Fibroblast of skin of abdomen (primary cell): ENCODE measurements at regions not wholly inside any gene's neighbourhood (a gene's known extent, or its start where the extent isn't known, plus 50 kb on each side); places are given as distances from the start of the nearest gene placed in this dataset.
A peak's percentile ranks its signal among the peaks of the same experiment; 100 is the strongest.

ENCODE experiments used
- DNase-seq: peaks from one replicate; pipeline ENCODE4 v3.0.0-alpha.2; 2013

DNA sequence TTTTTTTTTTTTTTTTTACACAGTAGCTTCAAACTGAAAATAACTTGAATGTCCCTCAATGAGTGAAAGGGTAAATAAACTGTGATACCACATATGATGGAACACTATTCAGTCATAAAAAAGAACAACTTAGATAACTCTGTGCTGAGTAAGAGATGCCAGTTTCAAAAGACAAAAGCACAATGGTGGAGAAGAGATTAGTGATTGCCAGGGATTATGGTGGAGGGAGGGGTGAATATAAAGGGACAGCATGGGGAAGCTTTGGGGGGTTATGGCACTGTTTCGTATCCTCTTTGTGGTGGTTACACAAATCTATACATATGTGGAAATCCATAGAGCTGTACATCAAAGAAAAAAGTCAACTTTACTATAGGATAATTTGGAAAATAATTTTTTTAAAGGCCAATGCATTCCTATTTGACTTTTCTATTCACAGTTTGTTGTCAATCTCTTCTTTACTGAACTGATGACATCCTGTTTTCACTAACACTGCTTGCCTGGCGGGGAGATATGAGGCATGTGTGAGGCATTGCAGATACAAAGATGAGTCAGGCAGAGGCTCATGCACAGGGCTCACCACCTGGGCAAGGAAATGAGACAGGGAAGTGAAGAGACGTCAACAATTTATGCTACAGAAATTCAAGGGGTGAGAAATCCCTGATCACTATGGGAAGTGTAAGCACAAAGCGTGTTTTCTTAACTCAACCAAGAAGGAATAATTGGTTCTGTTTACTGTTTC is 302.7 kb downstream of the DUSP10 start:
- peak; percentile 92 for DNase-seq

DNA sequence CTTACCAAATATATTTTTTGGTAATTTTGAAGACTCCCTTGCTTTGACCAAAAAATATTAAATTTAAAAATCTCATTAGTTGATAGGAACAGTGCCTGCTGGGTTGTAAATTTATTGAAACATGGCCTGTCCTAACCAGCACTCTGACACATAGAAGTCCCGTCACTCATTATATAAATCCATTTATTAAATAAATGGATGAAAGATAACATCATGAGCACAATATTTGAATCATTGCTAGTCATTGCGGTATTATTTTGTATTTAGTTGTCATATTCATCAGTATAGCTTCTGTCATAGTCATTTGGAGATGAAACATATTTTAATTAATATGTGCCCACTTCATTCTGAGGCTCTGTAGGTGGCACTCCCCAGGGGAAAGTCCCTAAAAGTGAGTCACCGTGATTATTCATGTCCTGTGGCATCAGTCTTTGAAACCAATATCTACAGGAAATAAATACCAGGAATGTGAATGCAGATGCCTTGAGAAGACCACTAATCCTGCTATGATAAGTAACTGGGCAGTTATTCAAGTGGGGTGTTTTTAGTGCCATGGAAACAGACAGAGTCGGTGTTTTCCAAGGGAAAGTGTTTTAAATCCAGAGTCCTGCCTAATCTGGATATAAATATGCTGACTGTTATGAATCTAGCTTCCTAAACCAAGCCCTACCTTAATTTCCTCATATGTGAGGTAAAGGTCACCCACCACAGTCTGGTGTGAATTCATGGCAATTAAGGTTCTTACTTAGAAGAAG is 302.0 kb downstream of the DUSP10 start:
- peak; percentile 97 for DNase-seq

DNA sequence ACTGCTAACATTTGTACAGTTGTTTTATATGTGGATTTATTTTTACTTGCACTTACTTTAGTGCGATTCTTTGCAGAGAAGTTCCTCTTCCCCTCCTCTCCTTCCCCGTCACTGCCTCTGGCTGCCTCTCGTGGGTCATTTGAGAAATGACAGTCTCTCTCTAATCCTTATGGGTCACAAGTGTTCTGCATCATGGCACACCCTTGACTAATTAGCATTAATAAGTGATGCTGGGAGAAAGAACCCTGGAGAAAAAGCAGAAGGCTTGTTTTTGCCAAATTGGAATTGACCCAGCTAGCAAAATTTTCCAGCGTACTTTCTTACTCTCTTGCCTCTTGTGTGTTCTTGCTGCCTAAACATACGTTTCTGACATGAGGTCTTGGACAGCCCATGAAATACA is 301.2 kb downstream of the DUSP10 start:
- no peak for DNase-seq

DNA sequence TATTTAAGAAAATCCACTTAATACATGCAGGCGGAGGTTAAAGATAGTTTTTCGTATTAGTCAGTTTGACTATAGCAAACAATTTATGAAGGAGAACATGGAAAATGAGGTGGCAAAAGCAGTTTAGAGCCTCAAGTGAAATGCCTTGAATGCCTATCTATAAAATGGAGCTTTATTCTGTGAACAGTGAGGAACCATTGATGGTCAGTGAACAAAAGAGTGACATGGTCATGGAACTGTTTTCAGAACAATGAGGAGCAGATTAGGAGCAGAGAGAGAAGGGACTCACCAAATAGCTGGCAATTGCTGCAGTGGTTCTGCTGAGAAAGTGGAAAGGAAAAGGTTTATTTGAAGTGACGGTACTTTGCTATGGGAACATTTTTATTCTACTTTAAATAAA is 299.8 kb downstream of the DUSP10 start:
- no peak for DNase-seq

DNA sequence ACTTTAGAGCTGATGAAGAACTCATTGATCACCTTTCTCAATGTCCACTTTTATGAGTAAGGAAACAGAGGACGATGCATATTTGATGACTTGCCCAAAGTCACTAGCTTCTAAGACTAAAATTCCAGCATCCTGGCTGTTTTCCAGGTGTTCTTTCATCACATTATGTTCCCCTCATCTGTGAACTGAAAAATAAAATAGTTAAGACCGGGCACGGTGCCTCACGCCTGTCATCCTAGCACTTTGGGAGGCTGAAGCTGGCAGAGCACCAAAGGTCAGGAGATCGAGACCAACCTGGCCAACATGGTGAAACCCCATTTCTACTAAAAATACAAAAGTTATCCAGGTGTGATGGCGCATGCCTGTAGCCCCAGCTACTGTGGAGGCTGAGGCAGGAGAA is 297.5 kb downstream of the DUSP10 start:
- DNase-seq = no peak

DNA sequence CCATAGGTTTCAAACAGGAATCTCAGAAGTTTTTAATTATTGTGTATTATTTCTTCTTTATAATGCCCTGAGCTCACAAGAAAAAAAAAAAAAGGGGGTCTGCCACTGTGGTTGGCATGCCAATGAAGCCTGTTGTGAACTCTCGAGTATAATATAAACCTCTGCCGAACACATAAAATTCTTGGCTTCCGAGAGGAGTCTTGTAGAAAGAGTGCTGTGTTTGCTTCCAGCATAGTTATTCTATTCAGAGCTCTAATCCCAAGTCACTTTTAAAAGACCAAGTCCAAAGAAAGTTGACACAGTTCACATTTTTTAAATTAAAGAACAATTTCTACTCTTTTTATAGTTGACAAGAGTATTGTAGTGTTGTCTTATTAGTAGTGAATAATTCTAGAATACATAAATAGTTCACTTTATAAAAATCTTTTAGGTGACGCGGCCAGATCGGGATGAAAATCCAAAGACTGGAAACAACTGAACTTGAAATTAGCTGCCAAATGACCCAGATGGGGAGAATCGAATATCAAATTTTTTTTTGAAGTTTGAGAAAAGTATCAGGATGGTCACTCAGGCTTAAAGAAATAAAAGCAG is 293.2 kb downstream of the DUSP10 start:
- no peak for DNase-seq

DNA sequence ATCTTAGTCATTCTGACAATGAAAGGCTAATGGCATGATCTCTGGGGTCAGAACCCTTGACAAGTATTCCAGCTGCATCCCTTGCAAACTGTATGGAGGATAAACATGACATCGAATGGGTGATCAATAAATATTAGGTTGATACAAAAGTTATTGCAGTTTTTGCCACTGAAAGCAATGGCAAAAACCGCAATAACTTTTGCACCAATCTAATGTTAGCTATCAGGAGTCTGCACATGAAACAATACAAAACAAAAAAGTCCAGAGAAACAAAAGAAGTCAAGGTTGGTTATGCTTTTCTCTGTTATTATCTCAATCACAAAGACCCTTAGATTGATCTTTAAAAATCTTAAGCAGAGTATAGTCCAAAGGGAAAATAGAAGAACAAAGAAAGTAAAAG is 292.7 kb downstream of the DUSP10 start:
- DNase-seq = no peak

DNA sequence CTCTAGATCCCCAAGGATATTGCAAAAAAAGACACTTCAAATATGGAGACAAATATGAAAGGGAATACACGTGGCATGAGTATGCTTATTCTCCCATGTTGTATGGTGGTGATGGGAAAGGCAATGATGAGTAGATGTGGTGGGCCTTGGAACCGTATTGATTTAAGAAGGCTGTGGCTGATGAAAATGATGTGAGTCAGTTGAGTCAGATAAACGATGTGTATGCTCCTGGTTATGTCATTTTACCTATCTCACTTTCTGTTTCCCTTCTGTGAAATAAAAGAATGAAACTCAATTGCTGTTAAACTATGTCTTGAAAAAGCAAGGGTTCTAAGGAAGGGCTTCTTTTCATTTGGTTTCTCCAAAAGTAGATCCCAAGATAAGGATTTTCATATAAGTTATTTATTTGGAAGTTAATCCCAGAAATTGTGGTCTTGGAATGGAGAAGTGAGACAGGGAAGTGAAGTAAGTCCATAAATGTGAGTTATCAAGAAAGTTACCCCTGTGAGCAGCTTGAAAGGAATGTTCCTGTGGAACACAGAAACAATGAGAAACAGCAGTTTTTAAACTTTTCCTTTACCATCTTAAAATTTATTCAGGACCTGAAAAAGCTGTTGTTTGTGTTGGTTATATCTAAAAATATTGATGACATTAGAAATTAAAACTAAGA is 292.0 kb downstream of the DUSP10 start:
- peak; percentile 46 for DNase-seq

DNA sequence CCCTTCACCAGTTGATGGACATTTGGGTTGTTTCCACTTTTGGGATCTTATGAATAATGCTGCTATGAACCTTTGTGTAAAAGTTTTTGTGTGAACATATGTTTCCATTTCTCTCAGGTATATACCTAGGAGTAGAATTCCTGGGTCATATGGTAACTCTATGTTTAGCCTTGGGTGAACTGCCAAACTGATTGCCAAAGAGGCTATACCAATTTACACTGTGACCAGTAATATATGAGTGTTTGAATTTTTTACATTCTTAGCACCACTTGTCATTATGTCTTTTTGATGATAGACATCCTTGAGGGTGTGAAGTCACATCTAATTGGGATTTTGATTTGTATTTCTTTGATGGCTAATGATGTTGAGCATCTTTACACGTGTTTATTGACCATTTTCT is 290.1 kb downstream of the DUSP10 start:
- DNase-seq = no peak

DNA sequence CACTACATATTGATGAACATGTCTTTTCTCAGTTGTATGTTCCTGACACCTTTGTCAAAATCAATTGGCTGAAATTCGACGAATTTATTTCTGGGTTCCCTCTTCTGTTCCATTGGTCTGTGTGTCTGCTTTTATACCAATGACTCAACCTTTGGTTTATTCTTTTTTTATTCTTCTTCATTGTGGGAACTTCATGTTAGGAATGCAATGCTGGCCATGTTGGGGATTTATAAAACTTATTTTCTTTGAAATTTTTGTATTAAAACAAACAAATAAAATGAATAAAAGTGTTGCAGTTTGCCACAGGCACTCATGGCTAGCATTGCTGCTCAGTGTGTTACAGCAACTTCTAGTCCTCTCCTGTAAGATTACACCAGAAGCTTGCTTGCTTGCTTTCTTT is 287.8 kb downstream of the DUSP10 start:
- no peak for DNase-seq

DNA sequence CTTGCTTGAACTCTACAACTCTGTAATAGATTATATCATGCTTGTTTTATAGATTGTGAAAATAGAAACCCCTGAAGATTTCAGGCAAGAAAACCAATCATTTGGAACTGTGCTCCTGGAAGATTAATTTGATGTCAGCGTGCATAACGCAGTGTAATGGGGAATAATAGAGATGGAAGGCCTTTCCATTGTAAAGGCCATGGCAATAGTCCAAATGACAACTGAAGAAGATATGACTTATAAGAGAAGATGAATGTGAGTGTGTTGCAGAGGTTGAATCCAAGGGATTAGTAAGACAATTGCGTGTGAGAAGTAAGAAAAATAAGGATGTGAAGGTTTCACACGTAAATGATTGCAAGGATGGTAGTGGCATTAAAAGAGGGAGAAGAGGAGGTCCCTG is 285.0 kb downstream of the DUSP10 start:
- no peak for DNase-seq

DNA sequence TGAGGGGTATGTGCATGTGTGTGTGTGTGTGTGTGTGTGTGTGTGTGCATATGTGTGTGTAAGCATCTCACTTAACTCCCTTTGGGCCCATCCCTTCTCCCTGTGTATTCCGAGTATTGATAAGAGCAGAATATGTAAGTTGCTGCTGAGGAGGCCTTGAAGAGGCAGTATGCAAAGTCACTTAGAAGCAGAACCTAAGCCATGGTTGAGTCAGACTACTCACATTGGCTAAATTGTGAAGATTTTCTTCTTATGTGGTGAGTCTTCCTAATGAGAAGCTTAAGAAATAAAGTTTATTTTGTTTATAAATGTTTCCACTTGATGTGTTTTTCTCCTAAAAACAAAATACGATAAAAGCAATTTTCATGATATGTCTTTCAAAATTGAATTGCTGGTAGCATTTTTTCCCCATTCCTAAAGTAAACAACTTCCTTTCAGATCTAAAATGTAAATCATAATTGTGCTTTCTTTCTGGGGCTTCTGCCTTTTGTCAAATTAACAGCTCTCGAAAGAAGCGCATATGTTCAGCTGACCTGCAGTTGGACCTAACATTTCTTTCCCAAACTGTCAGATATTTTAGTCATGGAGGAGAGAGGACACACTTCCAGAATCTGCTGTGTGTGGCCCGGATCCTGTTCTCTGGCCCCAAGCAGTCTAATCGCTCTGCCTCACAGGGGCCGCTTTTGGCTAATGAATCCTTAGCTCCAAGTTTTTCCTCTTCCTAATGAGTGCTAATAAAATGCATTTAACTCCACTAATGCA is 284.0 kb downstream of the DUSP10 start:
- DNase-seq = peak; percentile 32

DNA sequence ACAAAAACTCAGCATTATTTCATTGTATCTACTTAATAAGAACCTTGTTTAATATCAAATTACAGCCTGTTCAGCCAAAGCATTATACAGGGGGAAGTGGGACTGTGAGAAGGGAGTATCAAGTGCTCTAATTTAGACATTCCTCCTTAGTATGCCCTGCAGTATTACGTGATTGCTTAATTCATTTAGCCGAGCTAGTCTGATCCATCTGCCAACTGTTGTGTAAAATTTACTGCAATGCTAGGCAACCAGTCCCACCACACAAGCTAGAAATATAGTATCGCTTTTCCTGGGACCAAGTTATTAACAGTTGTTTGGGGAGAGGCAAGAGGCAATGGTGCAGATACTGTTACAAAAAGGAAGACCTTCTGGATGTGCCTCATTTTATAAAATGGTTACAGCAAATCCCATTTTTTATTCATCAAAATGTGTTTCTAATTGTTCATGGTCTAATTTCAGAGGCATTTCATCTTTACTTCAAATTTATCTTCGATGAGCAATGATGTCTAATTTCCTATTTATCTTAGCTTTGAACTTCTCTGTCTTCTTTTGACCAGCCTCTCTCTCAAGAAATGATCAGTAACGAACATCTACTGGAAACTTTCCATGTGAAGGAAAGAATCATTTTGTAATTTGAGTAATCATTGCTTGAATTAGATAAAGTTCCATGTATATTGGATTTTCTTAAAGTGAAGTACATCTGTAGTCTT is 283.3 kb downstream of the DUSP10 start:
- peak; percentile 82 for DNase-seq

DNA sequence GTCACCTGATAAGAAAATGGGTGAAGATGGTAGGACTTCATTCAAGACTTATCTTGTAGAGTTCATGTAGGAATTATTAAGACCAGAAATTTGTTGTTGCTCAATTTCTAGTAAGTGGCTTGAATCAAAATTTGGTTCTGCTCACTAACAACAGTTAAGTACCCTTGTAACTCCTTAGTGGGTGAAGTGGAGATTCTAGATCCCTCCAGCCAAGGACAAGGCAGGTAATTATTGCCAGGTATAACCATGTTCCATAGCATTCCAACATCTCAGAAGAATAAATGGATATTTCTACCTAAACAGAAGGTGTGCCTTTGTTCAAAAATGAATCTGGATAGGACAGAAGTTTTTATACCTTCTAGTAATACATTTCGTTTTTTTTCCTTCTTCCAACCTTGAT is 282.3 kb downstream of the DUSP10 start:
- no peak for DNase-seq

DNA sequence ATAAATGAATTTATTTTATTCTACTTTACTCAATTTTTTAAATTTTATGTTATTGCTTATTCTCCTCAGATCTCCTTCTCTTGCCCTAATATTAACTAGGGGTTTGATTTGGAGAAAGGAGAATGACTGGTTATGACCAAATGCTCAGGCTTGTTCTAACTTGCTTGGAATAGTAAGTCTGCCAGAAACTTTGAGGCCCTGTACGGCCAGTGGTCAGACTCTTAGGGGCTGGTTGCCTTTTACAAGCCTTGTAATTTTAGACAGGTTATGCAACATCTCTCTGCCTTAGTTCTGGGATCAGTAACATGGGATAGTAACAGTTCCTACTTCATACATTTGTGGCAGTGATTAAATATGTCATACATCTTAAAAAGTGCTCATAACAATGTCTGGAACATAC is 279.5 kb downstream of the DUSP10 start:
- DNase-seq = no peak

DNA sequence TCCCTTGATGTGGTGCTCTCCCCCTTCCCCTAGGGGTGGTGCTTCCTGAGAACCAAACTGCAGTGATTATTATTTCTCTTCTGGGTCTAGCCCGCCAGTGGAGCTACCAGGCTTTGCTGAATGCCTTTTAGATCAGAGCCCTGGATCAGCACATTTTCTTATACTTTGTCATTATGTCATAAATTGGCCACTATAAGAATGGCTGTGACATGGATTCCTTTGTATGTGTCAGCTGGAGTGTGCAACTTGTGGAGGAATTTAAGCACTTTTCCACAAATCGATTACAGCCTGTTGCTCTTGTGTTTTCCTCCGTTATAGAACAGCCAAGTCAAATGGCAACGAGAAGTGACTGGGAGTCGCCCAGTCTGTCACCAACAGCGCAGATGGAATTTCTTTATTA is 273.3 kb downstream of the DUSP10 start:
- DNase-seq = no peak

DNA sequence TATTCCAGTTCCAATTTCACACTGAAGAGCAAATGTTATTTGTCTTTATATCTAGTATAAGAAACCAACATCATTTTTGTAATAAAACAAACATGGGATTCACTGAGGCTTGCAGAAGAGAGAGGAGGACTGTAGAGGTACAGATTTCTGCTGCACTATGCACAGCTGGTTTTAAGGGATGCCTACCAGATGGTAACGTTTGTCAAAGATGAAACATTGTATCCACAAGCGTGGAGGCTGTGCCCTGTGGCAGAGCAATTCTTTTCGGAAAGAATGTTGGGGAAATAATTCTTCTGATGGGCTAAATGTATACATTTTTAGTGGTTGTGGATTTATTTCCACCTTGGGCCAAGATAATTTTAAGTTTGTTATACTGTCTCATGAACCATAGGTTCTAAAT is 272.4 kb downstream of the DUSP10 start:
- DNase-seq = no peak

DNA sequence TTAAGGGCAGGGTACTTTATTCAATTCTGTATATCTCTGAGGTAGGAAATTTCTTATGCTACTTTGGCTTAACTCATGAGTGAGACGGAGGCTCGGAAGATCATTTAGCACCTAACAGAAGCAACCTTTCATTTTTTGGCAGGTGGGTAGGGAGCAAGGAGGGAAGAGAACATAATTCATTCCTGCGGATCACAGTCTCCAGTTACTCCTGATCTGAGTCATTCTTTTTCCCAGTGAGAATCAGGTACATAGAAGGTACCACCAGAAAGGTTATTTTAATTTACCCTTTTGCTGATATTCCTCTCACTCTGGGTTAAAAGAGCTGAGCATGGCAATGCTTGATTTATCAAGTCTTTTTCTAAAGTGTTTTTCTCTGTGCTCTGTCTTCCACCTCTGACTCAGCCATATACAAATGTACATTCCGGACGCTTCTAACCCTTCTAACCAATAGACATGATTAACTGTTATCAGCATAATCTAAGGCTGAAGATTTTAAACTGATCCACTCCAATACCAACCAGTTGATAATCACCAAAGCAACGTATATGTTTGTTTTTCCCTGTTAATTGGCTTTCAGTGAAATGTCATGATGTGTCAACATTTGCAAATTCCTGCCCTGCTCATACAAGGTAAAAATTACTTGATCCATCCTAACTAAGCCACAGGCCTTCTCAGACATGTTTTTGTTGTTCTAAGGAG is 271.7 kb downstream of the DUSP10 start:
- DNase-seq = no peak

DNA sequence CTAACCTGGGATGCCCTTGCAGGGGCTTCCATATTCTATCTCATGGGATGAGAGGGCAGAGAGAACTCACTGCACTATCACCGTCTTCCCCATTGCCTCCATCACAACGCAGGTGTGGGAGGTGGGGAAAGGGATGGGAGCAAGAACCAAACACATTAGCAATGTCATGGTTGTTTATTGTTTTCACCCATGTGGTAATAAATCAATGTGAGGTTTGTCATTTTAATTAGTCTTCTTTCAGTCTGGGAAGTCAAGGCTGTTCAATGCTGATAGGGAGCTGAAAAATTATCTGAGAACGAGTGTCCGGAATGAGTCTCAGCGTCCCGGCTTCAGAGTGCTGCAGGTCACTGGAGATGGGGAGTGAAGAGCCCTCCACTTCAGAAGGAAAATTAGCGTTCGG is 268.5 kb downstream of the DUSP10 start:
- no peak for DNase-seq

DNA sequence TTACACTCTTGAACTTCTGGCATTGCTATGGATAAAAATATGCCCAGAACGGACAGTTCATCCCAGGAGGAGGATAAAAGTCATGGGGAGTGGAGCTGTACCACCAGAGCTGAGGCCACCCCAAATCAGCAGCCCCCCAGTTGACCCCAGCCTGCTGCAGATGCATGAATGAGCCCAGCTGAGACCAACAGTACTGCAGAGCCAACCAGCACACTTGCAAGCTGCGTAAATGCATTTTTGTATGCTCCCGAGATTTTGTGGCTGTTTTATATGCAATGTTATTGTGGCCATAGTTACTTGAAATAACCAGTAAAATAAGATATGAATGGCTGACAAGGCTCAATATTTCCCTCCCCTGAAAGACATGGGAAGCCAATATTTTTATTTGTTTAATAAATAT is 264.6 kb downstream of the DUSP10 start:
- DNase-seq = no peak
